IMR-90 (cell line): ENCODE measurements at regions not wholly inside any gene's neighbourhood (a gene's known extent, or its start where the extent isn't known, plus 50 kb on each side); places are given as distances from the start of the nearest gene placed in this dataset.

Experiments
- ATAC-seq: fragments of 200-7000 bp; cut with Tn5 transposase; 2 replicates; pipeline ENCODE4 v1.9.1; 2020; ENCODE audit warnings: low read depth, mild to moderate bottlenecking, moderate library complexity
- BruUV-seq: library from RNA; stranded (reverse); fragments of 400-500 nt; replicated peaks from 2 replicates; lab custom pipeline; 2021; lab: Mats Ljungman, UMichigan
- CTCF ChIA-PET: fragments of 300-600 bp; formaldehyde crosslinking; extraction: SDS; loops from one replicate; lab custom pipeline; 2021; ENCODE audit warnings: antibody characterized with exemption; lab: Yijun Ruan, JAX
- POLR2A ChIA-PET: fragments of 300-600 bp; sonication (Branson Sonifier 250); formaldehyde crosslinking; loops from one replicate; lab custom pipeline; 2022; ENCODE audit warnings: antibody characterized with exemption; ENCODE audit not compliant: unreplicated experiment; lab: Charles Lee
- DNase-seq: peaks from one replicate; pipeline ENCODE4 v3.0.0; 2013
- H2AFZ ChIP-seq: replicated peaks from 2 replicates; pipeline ENCODE3; 2013; ENCODE audit warnings: low read length, mild to moderate bottlenecking; ENCODE audit not compliant: poor library complexity
- H2AK5ac ChIP-seq: 2 replicates; pipeline ENCODE4 v1.6.1; 2013; ENCODE audit warnings: low read depth, low read length, inconsistent platforms
- H2AK9ac ChIP-seq: replicated peaks from 2 replicates; pipeline ENCODE3; 2013; ENCODE audit warnings: mild to moderate bottlenecking, low read depth, low read length, moderate library complexity; ENCODE audit not compliant: poor library complexity
- H2BK120ac ChIP-seq: 2 replicates; pipeline ENCODE4 v1.6.1; 2013; ENCODE audit warnings: low read depth, low read length, inconsistent platforms
- H2BK15ac ChIP-seq: 3 replicates; pipeline ENCODE4 v1.6.1; 2013; ENCODE audit warnings: low read depth, low read length, inconsistent platforms
- H2BK20ac ChIP-seq: 2 replicates; pipeline ENCODE4 v1.6.1; 2013; ENCODE audit warnings: low read depth, mild to moderate bottlenecking, inconsistent platforms, low read length, moderate library complexity
- H2BK5ac ChIP-seq: 2 replicates; pipeline ENCODE4 v1.6.1; 2013; ENCODE audit warnings: mild to moderate bottlenecking, low read depth, low read length, inconsistent platforms; ENCODE audit not compliant: poor library complexity, severe bottlenecking
- H3K14ac ChIP-seq: replicated peaks from 2 replicates; pipeline ENCODE4 v1.6.1; 2013; ENCODE audit warnings: low read depth, low read length, inconsistent platforms
- H3K18ac ChIP-seq: 2 replicates; pipeline ENCODE4 v1.6.1; 2013; ENCODE audit warnings: low read depth, low read length, control low read depth
- H3K23ac ChIP-seq: 2 replicates; pipeline ENCODE4 v1.6.1; 2013; ENCODE audit warnings: low read depth, low read length, inconsistent platforms
- H3K27ac ChIP-seq: 2 replicates; pipeline ENCODE4 v1.5.1; 2013; ENCODE audit warnings: mild to moderate bottlenecking, control low read depth, low read length; ENCODE audit not compliant: insufficient read depth
- H3K27me3 ChIP-seq: 2 replicates; pipeline ENCODE4 v1.6.1; 2013; ENCODE audit warnings: low read length; ENCODE audit not compliant: control insufficient read depth, insufficient read depth
- H3K36me3 ChIP-seq: 2 replicates; pipeline ENCODE4 v1.6.1; 2013; ENCODE audit warnings: low read length, mixed read lengths; ENCODE audit not compliant: control insufficient read depth, insufficient read depth
- H3K4ac ChIP-seq: 2 replicates; pipeline ENCODE4 v1.6.1; 2013; ENCODE audit warnings: low read depth, low read length, inconsistent platforms
- H3K4me1 ChIP-seq: 2 replicates; pipeline ENCODE4 v1.6.1; 2013; ENCODE audit warnings: low read length, mixed read lengths; ENCODE audit not compliant: control insufficient read depth, insufficient read depth
- H3K4me2 ChIP-seq: 2 replicates; pipeline ENCODE4 v1.6.1; 2013; ENCODE audit warnings: low read depth, mild to moderate bottlenecking, control low read depth, low read length, moderate library complexity
- H3K4me3 ChIP-seq: 2 replicates; pipeline ENCODE4 v1.5.1; 2013; ENCODE audit warnings: low read depth, mild to moderate bottlenecking, control low read depth, low read length, moderate library complexity; ENCODE audit not compliant: insufficient read depth
- H3K56ac ChIP-seq: 2 replicates; pipeline ENCODE4 v1.6.1; 2013; ENCODE audit warnings: low read length, inconsistent platforms; ENCODE audit not compliant: insufficient read depth; ENCODE audit errors: extremely low read depth
- H3K79me1 ChIP-seq, 2 experiments: 2 replicates each; pipeline ENCODE4 v1.6.1; 2013; ENCODE audit warnings: low read length in 2 of 2, inconsistent platforms in 1 of 2, low read depth in 1 of 2
- H3K9ac ChIP-seq: 2 replicates; pipeline ENCODE4 v1.6.1; 2013; ENCODE audit warnings: low read depth, low read length, control low read depth
- H3K9me1 ChIP-seq: 2 replicates; pipeline ENCODE4 v1.6.1; 2013; ENCODE audit warnings: low read length, inconsistent platforms; ENCODE audit not compliant: insufficient read depth
- H3K9me3 ChIP-seq: 2 replicates; pipeline ENCODE4 v1.6.1; 2013; ENCODE audit warnings: low read length; ENCODE audit not compliant: control insufficient read depth, insufficient read depth
- H4K20me1 ChIP-seq: 2 replicates; pipeline ENCODE4 v1.6.1; 2013; ENCODE audit warnings: low read length, inconsistent platforms; ENCODE audit not compliant: insufficient read depth
- H4K5ac ChIP-seq: 2 replicates; pipeline ENCODE4 v1.6.1; 2013; ENCODE audit warnings: mild to moderate bottlenecking, low read depth, low read length, control low read depth
- H4K8ac ChIP-seq, 2 experiments: 2 replicates each; pipeline ENCODE4 v1.6.1; 2013; ENCODE audit warnings: low read depth in 2 of 2, low read length in 2 of 2, control low read depth in 1 of 2, inconsistent platforms in 1 of 2
- H4K91ac ChIP-seq: 2 replicates; pipeline ENCODE4 v1.6.1; 2013; ENCODE audit warnings: low read depth, low read length, inconsistent platforms; ENCODE audit not compliant: insufficient read depth
- BHLHE40 ChIP-seq: fragments of 150-350 bp; IDR thresholded peaks from 2 replicates; pipeline ENCODE4 v1.6.1; 2016; ENCODE audit warnings: mild to moderate bottlenecking, low read depth, low read length
- CEBPB ChIP-seq: IDR thresholded peaks from 2 replicates; pipeline ENCODE4 v1.6.1; 2012; ENCODE audit warnings: low read depth, low read length, improper control_type of control experiment
- CHD1 ChIP-seq: IDR thresholded peaks from 2 replicates; pipeline ENCODE4 v1.6.1; 2012; ENCODE audit warnings: low read depth, low read length, improper control_type of control experiment
- FOS ChIP-seq: fragments of 150-350 bp; IDR thresholded peaks from 2 replicates; pipeline ENCODE4 v1.6.1; 2016; ENCODE audit warnings: low read depth, low read length
- MAFK ChIP-seq: IDR thresholded peaks from 2 replicates; pipeline ENCODE4 v1.6.1; 2012; ENCODE audit warnings: low read depth, low read length, improper control_type of control experiment
- MAZ ChIP-seq: IDR thresholded peaks from 2 replicates; pipeline ENCODE4 v1.6.1; 2012; ENCODE audit warnings: low read depth, mild to moderate bottlenecking, low read length, improper control_type of control experiment, moderate library complexity, borderline replicate concordance
- MXI1 ChIP-seq: IDR thresholded peaks from 2 replicates; pipeline ENCODE4 v1.6.1; 2012; ENCODE audit warnings: low read depth, mild to moderate bottlenecking, low read length, moderate library complexity, borderline replicate concordance
- NFE2L2 ChIP-seq: fragments of 150-350 bp; IDR thresholded peaks from 2 replicates; pipeline ENCODE4 v1.6.1; 2016; ENCODE audit warnings: low read depth, mild to moderate bottlenecking, low read length
- POLR2A ChIP-seq: IDR thresholded peaks from 2 replicates; pipeline ENCODE4 v1.6.1; 2012; ENCODE audit warnings: mild to moderate bottlenecking, low read depth, low read length
- RAD21 ChIP-seq: IDR thresholded peaks from 2 replicates; pipeline ENCODE4 v1.6.1; 2012; ENCODE audit warnings: low read length, improper control_type of control experiment
- RCOR1 ChIP-seq: IDR thresholded peaks from 2 replicates; pipeline ENCODE4 v1.6.1; 2012; ENCODE audit warnings: mild to moderate bottlenecking, low read length, improper control_type of control experiment; ENCODE audit not compliant: insufficient replicate concordance
- RFX5 ChIP-seq: IDR thresholded peaks from 2 replicates; pipeline ENCODE4 v1.8.0; 2012; ENCODE audit warnings: low read depth, mild to moderate bottlenecking, low read length, moderate library complexity
- SMC3 ChIP-seq: fragments of 150-350 bp; IDR thresholded peaks from 2 replicates; pipeline ENCODE4 v1.6.1; 2016; ENCODE audit warnings: low read depth, mild to moderate bottlenecking, antibody characterized with exemption, low read length, moderate library complexity
- WGBS, 2 experiments: methylation state at CpG; one replicate each; pipeline versions ENCODE4 v1.1.5 to v1.1.7; 2013; ENCODE audit warnings: missing lambda C conversion rate in 2 of 2; ENCODE audit not compliant: insufficient read length in 1 of 2; ENCODE audit errors: extremely low coverage in 2 of 2; 5-methylcytosine and 5-hydroxymethylcytosine counted together
- dilution Hi-C: fragments of 300-500 bp; cut with HindIII; formaldehyde crosslinking; loops from one replicate; pipeline ENCODE4 v1.14.3; 2018; ENCODE audit warnings: low sequenced_read_pairs; ENCODE audit not compliant: unreplicated experiment
- in situ Hi-C: fragments of 300-500 bp; cut with MboI; formaldehyde crosslinking; loops from 3 replicates; pipeline ENCODE4 v1.14.3; 2019; ENCODE audit warnings: low sequenced_read_pairs, inconsistent platforms, mixed read lengths
- intact Hi-C: fragments of 100-400 bp; cut with micrococcal nuclease; formaldehyde crosslinking; loops from 2 replicates; pipeline ENCODE4 v1.10.0; 2022
- TF ChIP-seq, protein P1 (sequence below): fragments of 150-350 bp; IDR thresholded peaks from 2 replicates; pipeline ENCODE4 v1.6.1; 2016; ENCODE audit warnings: low read depth, mild to moderate bottlenecking, low read length, moderate library complexity, borderline replicate concordance
- TF ChIP-seq, protein P2 (sequence below): fragments of 150-350 bp; IDR thresholded peaks from 2 replicates; pipeline ENCODE4 v1.6.1; 2017; ENCODE audit warnings: mild to moderate bottlenecking, antibody characterized with exemption, low read length, low read depth
- TF ChIP-seq, protein P3 (sequence below): conservative IDR thresholded peaks from 2 replicates; pipeline ENCODE4 v1.5.1; 2012; ENCODE audit warnings: mild to moderate bottlenecking, low read depth, low read length, improper control_type of control experiment

DNA sequence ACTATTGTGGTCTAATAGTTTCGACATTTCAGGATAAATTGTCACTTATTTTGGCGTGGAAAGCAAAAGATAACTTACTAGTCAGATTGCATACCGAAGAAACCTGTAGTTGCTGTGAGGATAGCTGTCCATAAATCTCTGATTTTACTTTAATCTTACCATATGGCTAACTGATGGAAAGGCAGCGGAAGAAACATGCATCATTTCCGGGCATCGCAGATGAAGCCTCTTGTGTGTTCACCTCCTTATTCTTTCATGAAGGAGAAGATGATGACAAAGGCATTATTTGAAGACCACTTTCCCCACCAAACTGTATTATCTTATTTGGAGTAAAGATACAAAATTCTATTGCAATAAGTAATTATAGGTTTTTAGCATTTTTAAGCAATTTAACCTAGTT lies 763.6 kb upstream of the SLITRK6 start:
- Histone ChIP-seq H3K4ac (no peak overlapping the region), H2BK5ac (no peak overlapping the region), H3K9me1 (no peaks in the 10 kb centered on the region), H3K23ac (no peak overlapping the region), H3K4me1 (no peaks in the 10 kb centered on the region), H3K9me3 (no peaks in the 10 kb centered on the region), H4K5ac (no peak overlapping the region), H3K9ac (no peak overlapping the region), H3K27me3 (no peaks in the 10 kb centered on the region), H3K18ac (no peak overlapping the region), H3K27ac (no peak overlapping the region), H2AK5ac (no peak overlapping the region), H3K79me1 (no peaks in the 10 kb centered on the region), H2BK15ac (no peak overlapping the region), H3K4me3 (no peak overlapping the region), H3K56ac (no peak overlapping the region), H4K8ac (no peak overlapping the region), H4K20me1 (no peaks in the 10 kb centered on the region), H3K14ac (no peak overlapping the region), H2AFZ (no peak overlapping the region), H2BK120ac (no peak overlapping the region), H2BK20ac (no peak overlapping the region), H4K91ac (no peak overlapping the region), H2AK9ac (no peak overlapping the region), H3K36me3 (no peaks in the 10 kb centered on the region), H3K4me2 (no peak overlapping the region)
- TF ChIP-seq NFE2L2, result no peak
- TF ChIP-seq SMC3, result no peak
- TF ChIP-seq POLR2A, result no peak
- TF ChIP-seq BHLHE40, result no peak
- TF ChIP-seq, protein P1, sequence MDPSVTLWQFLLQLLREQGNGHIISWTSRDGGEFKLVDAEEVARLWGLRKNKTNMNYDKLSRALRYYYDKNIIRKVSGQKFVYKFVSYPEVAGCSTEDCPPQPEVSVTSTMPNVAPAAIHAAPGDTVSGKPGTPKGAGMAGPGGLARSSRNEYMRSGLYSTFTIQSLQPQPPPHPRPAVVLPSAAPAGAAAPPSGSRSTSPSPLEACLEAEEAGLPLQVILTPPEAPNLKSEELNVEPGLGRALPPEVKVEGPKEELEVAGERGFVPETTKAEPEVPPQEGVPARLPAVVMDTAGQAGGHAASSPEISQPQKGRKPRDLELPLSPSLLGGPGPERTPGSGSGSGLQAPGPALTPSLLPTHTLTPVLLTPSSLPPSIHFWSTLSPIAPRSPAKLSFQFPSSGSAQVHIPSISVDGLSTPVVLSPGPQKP, result no peak
- TF ChIP-seq, protein P2, sequence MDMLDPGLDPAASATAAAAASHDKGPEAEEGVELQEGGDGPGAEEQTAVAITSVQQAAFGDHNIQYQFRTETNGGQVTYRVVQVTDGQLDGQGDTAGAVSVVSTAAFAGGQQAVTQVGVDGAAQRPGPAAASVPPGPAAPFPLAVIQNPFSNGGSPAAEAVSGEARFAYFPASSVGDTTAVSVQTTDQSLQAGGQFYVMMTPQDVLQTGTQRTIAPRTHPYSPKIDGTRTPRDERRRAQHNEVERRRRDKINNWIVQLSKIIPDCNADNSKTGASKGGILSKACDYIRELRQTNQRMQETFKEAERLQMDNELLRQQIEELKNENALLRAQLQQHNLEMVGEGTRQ, result no peak
- no peak for TF ChIP-seq RFX5
- no peak for TF ChIP-seq FOS
- no peak for TF ChIP-seq CHD1
- no peak for TF ChIP-seq MAZ
- TF ChIP-seq MXI1, result no peak
- TF ChIP-seq MAFK, result no peak
- no peak for TF ChIP-seq CEBPB
- TF ChIP-seq, protein P3, sequence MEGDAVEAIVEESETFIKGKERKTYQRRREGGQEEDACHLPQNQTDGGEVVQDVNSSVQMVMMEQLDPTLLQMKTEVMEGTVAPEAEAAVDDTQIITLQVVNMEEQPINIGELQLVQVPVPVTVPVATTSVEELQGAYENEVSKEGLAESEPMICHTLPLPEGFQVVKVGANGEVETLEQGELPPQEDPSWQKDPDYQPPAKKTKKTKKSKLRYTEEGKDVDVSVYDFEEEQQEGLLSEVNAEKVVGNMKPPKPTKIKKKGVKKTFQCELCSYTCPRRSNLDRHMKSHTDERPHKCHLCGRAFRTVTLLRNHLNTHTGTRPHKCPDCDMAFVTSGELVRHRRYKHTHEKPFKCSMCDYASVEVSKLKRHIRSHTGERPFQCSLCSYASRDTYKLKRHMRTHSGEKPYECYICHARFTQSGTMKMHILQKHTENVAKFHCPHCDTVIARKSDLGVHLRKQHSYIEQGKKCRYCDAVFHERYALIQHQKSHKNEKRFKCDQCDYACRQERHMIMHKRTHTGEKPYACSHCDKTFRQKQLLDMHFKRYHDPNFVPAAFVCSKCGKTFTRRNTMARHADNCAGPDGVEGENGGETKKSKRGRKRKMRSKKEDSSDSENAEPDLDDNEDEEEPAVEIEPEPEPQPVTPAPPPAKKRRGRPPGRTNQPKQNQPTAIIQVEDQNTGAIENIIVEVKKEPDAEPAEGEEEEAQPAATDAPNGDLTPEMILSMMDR, result no peak
- no peak for TF ChIP-seq RAD21
- TF ChIP-seq RCOR1, result no peak
- BruUV-seq, result no TSS peak
- ChIA-PET CTCF (interaction anchor here (0.7 kb wide), 2 partner anchors 17 to 59 kb away, joined by 4 to 5 read pairs; no protein-coding TSS in a partner anchor), POLR2A (no interaction called here)
- ATAC-seq, result no peak
- in situ Hi-C loops, result no loop called here
- WGBS, 2 experiments, result no CpG with 5 or more reads among the region's 6 CpGs
- no peak for DNase-seq
- intact Hi-C loops, result no loop called here
- dilution Hi-C loops, result no loop called here
